Sigmoid colon (tissue), 6 donors: ENCODE measurements at regions not wholly inside any gene's neighbourhood (a gene's known extent, or its start where the extent isn't known, plus 50 kb on each side); places are given as distances from the start of the nearest gene placed in this dataset.

Experiments used
- DNase-seq: peaks from one replicate; pipeline ENCODE4 v3.0.0-alpha.2; 2019
- H3K27ac ChIP-seq, 4 donors: fragments of 200-600 bp; sonication (generic); one replicate each; pipeline ENCODE4 v1.5.1; 2016 to 2019; ENCODE audit warnings: mild to moderate bottlenecking in 1 of 4
- H3K27me3 ChIP-seq, 3 donors: fragments of 200-600 bp; sonication (generic); one replicate each; pipeline ENCODE4 v1.5.1; 2019; ENCODE audit warnings: mild to moderate bottlenecking in 1 of 3
- H3K36me3 ChIP-seq, 4 donors: fragments of 200-600 bp; sonication (generic); one replicate each; pipeline ENCODE4 v1.5.1; 2016 to 2019
- H3K4me1 ChIP-seq, 4 donors: fragments of 200-600 bp; sonication (generic); one replicate each; pipeline ENCODE4 v1.5.1; 2017 to 2019
- H3K4me3 ChIP-seq, 4 donors: fragments of 200-600 bp; sonication (generic); one replicate each; pipeline ENCODE4 v1.5.1; 2017 to 2019; ENCODE audit warnings: mild to moderate bottlenecking in 2 of 4, moderate library complexity in 1 of 4
- H3K9me3 ChIP-seq, 4 donors: fragments of 200-600 bp in 3 of 4; sonication (generic) in 3 of 4; one replicate each; pipeline versions ENCODE4 v1.5.1 to v1.6.1; 2013 to 2019
- CTCF ChIP-seq, 4 experiments: fragments of 450-650 bp in 3 of 4; fragments of 200-600 bp in 1 of 4; IDR thresholded peaks; one replicate each; pipeline ENCODE4 v1.5.1; 2016 to 2019; ENCODE audit warnings: antibody characterized with exemption in 4 of 4, mild to moderate bottlenecking in 3 of 4, moderate library complexity in 2 of 4
- EP300 ChIP-seq, 4 donors: sonication (generic); formaldehyde crosslinking; IDR thresholded peaks; one replicate each; pipeline ENCODE4 v1.6.1; 2017; ENCODE audit warnings: antibody characterized with exemption in 4 of 4
- POLR2A ChIP-seq, 2 donors: fragments of 450-650 bp; IDR thresholded peaks; one replicate each; pipeline ENCODE4 v1.6.1; 2016; ENCODE audit warnings: antibody characterized with exemption in 2 of 2, mild to moderate bottlenecking in 2 of 2, moderate library complexity in 2 of 2
- POLR2AphosphoS5 ChIP-seq, 4 donors: sonication (generic); formaldehyde crosslinking; IDR thresholded peaks; one replicate each; pipeline ENCODE4 v1.6.1; 2017; ENCODE audit warnings: antibody characterized with exemption in 4 of 4
- WGBS, 2 donors: extraction: QIAGEN DNeasy Blood & Tissue Kit; methylation state at CpG; one replicate each; pipeline ENCODE4 v1.1.7; 2013; 5-methylcytosine and 5-hydroxymethylcytosine counted together
- intact Hi-C: fragments of 100-400 bp; cut with DNase I; formaldehyde crosslinking; loops from one replicate; pipeline ENCODE4 v1.15.1; 2023
- donor health status: healthy with polysubstance abuse.
- donor health status: healthy.

- H3K27me3 ChIP-seq = no peaks in the 10 kb centered on the region
- H3K4me3 ChIP-seq = no peak overlapping the region
- TF ChIP-seq CTCF (IDR thresholded peaks at IDR 0.05) (no peak), EP300 (IDR thresholded peaks at IDR 0.05) (no peak), POLR2AphosphoS5 (IDR thresholded peaks at IDR 0.05) (no peak), POLR2A (IDR thresholded peaks at IDR 0.05) (no peak)
- no peaks in the 10 kb centered on the region for H3K36me3 ChIP-seq
- intact Hi-C loops = no loop called here
- H3K9me3 ChIP-seq = no peaks in the 10 kb centered on the region
- DNase-seq = no peak
- H3K27ac ChIP-seq = no peak overlapping the region
- H3K4me1 ChIP-seq = no peaks in the 10 kb centered on the region
- 96% methylated on average over 5 of the region's 5 CpGs for WGBS, 2 donors
Observed at GRCh38 chr15:70439880-70440279, 323.5 kb downstream of the UACA start.

GRCh38 chr15:70439304-70439877 is 324.0 kb downstream of the UACA start:
- no peaks in the 10 kb centered on the region for H3K4me1 ChIP-seq
- DNase-seq = no peak
- no peaks in the 10 kb centered on the region for H3K36me3 ChIP-seq
- H3K4me3 ChIP-seq = no peak overlapping the region
- TF ChIP-seq POLR2AphosphoS5 (IDR thresholded peaks at IDR 0.05) (no peak), CTCF (IDR thresholded peaks at IDR 0.05) (no peak), POLR2A (IDR thresholded peaks at IDR 0.05) (no peak), EP300 (IDR thresholded peaks at IDR 0.05) (no peak)
- H3K27me3 ChIP-seq = no peaks in the 10 kb centered on the region
- no peaks in the 10 kb centered on the region for H3K9me3 ChIP-seq
- intact Hi-C loops = no loop called here
- 82 to 88% methylated on average over 10 of the region's 10 CpGs for WGBS, 2 donors
- no peak overlapping the region for H3K27ac ChIP-seq

- intact Hi-C loops = no loop called here
- no peak for DNase-seq
- Histone ChIP-seq H3K27ac (no peak overlapping the region), H3K4me1 (no peaks in the 10 kb centered on the region), H3K27me3 (no peaks in the 10 kb centered on the region), H3K9me3 (no peaks in the 10 kb centered on the region), H3K4me3 (no peak overlapping the region), H3K36me3 (no peaks in the 10 kb centered on the region)
- WGBS, 2 donors = 90 to 92% methylated on average over 11 of the region's 11 CpGs
- TF ChIP-seq POLR2A (IDR thresholded peaks at IDR 0.05) (no peak), POLR2AphosphoS5 (IDR thresholded peaks at IDR 0.05) (no peak), CTCF (IDR thresholded peaks at IDR 0.05) (no peak), EP300 (IDR thresholded peaks at IDR 0.05) (no peak)
Observed at GRCh38 chr15:70438776-70439175, 324.6 kb downstream of the UACA start.

GRCh38 chr15:70437882-70438451 is 325.4 kb downstream of the UACA start:
- DNase-seq = no peak
- no peaks in the 10 kb centered on the region for H3K4me1 ChIP-seq
- no peaks in the 10 kb centered on the region for H3K27me3 ChIP-seq
- no peaks in the 10 kb centered on the region for H3K9me3 ChIP-seq
- no peak overlapping the region for H3K4me3 ChIP-seq
- no peak overlapping the region for H3K27ac ChIP-seq
- H3K36me3 ChIP-seq = no peaks in the 10 kb centered on the region
- TF ChIP-seq CTCF (IDR thresholded peaks at IDR 0.05) (no peak), EP300 (IDR thresholded peaks at IDR 0.05) (no peak), POLR2A (IDR thresholded peaks at IDR 0.05) (no peak), POLR2AphosphoS5 (IDR thresholded peaks at IDR 0.05) (no peak)
- intact Hi-C loops = no loop called here
- 93% methylated on average over 5 of the region's 5 CpGs for WGBS, 2 donors

- Histone ChIP-seq H3K4me3 (no peak overlapping the region), H3K4me1 (no peaks in the 10 kb centered on the region), H3K9me3 (no peaks in the 10 kb centered on the region), H3K36me3 (no peaks in the 10 kb centered on the region), H3K27me3 (no peaks in the 10 kb centered on the region), H3K27ac (no peak overlapping the region)
- no peak for DNase-seq
- WGBS, 2 donors = 30 to 67% methylated on average over 6 of the region's 6 CpGs
- intact Hi-C loops = no loop called here
- TF ChIP-seq POLR2A (IDR thresholded peaks at IDR 0.05) (no peak), POLR2AphosphoS5 (IDR thresholded peaks at IDR 0.05) (no peak), CTCF (IDR thresholded peaks at IDR 0.05) (no peak), EP300 (IDR thresholded peaks at IDR 0.05) (no peak)
Observed at GRCh38 chr15:70437089-70437488, 326.3 kb downstream of the UACA start.
